Activated CD4-positive, alpha-beta T cell treated with anti-CD3 and anti-CD28 coated beads for 4 hours (primary cell): ENCODE measurements at regions not wholly inside any gene's neighbourhood (a gene's known extent, or its start where the extent isn't known, plus 50 kb on each side); places are given as distances from the start of the nearest gene placed in this dataset.

Experiments
- DNase-seq, 2 donors: peaks; one replicate each; pipeline ENCODE4 v3.0.0-alpha.2; 2020

- no peak for DNase-seq
Measured at GRCh38 chr13:78420814-78421213, 182.5 kb downstream of the POU4F1 start.

GRCh38 chr13:78413887-78414553 is 189.3 kb downstream of the POU4F1 start:
- no peak for DNase-seq

- no peak for DNase-seq
Measured at GRCh38 chr13:78410847-78411246, 192.5 kb downstream of the POU4F1 start.

GRCh38 chr13:78410164-78410563 is 193.2 kb downstream of the POU4F1 start:
- DNase-seq: no peak

- DNase-seq: no peak
Measured at GRCh38 chr13:78409172-78409571, 194.2 kb downstream of the POU4F1 start.

GRCh38 chr13:78404846-78405360 is 198.4 kb downstream of the POU4F1 start:
- DNase-seq: no peak

- no peak for DNase-seq
Measured at GRCh38 chr13:78402708-78403400, 200.5 kb downstream of the POU4F1 start.

- DNase-seq: no peak
Measured at GRCh38 chr13:78401873-78402707, 201.3 kb downstream of the POU4F1 start.

GRCh38 chr13:78398743-78399410 is 204.5 kb downstream of the POU4F1 start:
- no peak for DNase-seq

- DNase-seq: no peak
Measured at GRCh38 chr13:78393286-78394142, 209.8 kb downstream of the POU4F1 start.

- DNase-seq: no peak
Measured at GRCh38 chr13:78383899-78384298, 219.5 kb downstream of the POU4F1 start.

GRCh38 chr13:78383071-78383484 is 220.3 kb downstream of the POU4F1 start:
- no peak for DNase-seq

GRCh38 chr13:78382491-78382890 is 220.9 kb downstream of the POU4F1 start:
- no peak for DNase-seq

GRCh38 chr13:78376822-78377221 is 226.5 kb downstream of the POU4F1 start:
- no peak for DNase-seq

GRCh38 chr13:78376033-78376432 is 227.3 kb downstream of the POU4F1 start:
- DNase-seq: no peak

- DNase-seq: no peak
Measured at GRCh38 chr13:78372581-78372980, 230.8 kb downstream of the POU4F1 start.

GRCh38 chr13:78370231-78370630 is 233.1 kb downstream of the POU4F1 start:
- no peak for DNase-seq

- no peak for DNase-seq
Measured at GRCh38 chr13:78364711-78365110, 238.6 kb downstream of the POU4F1 start.

- DNase-seq: no peak
Measured at GRCh38 chr13:78341032-78341431, 262.3 kb downstream of the POU4F1 start.

GRCh38 chr13:78339927-78340326 is 263.4 kb downstream of the POU4F1 start:
- DNase-seq: no peak

GRCh38 chr13:78334059-78334458 is 269.3 kb downstream of the POU4F1 start:
- DNase-seq: no peak

- DNase-seq: no peak
Measured at GRCh38 chr13:78326633-78327032, 276.7 kb downstream of the POU4F1 start.
